ENCODE measurements at regions not wholly inside any gene's neighbourhood (a gene's known extent, or its start where the extent isn't known, plus 50 kb on each side); places are given as distances from the start of the nearest gene placed in this dataset.
"Not testable (repeated sequence)": the region's sequence is repeated elsewhere in the genome, so short reads cannot be mapped to it uniquely, and the experiment has no call there.

GRCh38 chr2:84231478-84231877 lies 227.6 kb downstream of the SUCLG1 start:
- TF ChIP-seq EZH2phosphoT487 (IDR thresholded peaks at IDR 0.05; ENCODE audit: borderline replicate concordance) (no peak), CTCF (conservative IDR thresholded peaks at IDR 0.05; ENCODE audit: low read length) (no peak)
- H3K27me3 ChIP-seq (ENCODE audit: insufficient read depth, low read length, poor library complexity, severe bottlenecking): no peaks in the 10 kb centered on the region
- no peaks in the 10 kb centered on the region for H3K9me3 ChIP-seq (ENCODE audit: insufficient read depth, low read depth, low read length)
- no peak overlapping the region for H3K4me2 ChIP-seq (ENCODE audit: low read depth, low read length, poor library complexity, severe bottlenecking)
- H3K79me2 ChIP-seq (ENCODE audit: insufficient read depth, low read length): no peaks in the 10 kb centered on the region
- H3K4me1 ChIP-seq (ENCODE audit: insufficient read depth, low read length, poor library complexity, severe bottlenecking): no peaks in the 10 kb centered on the region
- no peak overlapping the region for H2AFZ ChIP-seq (ENCODE audit: low read length)
- H3F3A ChIP-seq (ENCODE audit: low read depth): no peaks in the 10 kb centered on the region
- no peak overlapping the region for H3K4me3 ChIP-seq (ENCODE audit: low read length, poor library complexity, severe bottlenecking)
- H4K20me1 ChIP-seq (ENCODE audit: insufficient read depth, low read length, poor library complexity, severe bottlenecking): no peaks in the 10 kb centered on the region
- no peak overlapping the region for H3K9ac ChIP-seq (ENCODE audit: low read depth, low read length, poor library complexity, severe bottlenecking)
- no peaks in the 10 kb centered on the region for H3K36me3 ChIP-seq (ENCODE audit: insufficient read depth, low read length)
- no peaks in the 10 kb centered on the region for H3K9me2 ChIP-seq (replicated peaks; ENCODE audit: low read depth, low read length)

GRCh38 chr2:84224121-84224520 lies 235.0 kb downstream of the SUCLG1 start:
- Histone ChIP-seq H3K27me3 (ENCODE audit: insufficient read depth, low read length, poor library complexity, severe bottlenecking) (no peaks in the 10 kb centered on the region), H3F3A (ENCODE audit: low read depth) (no peaks in the 10 kb centered on the region), H3K4me3 (ENCODE audit: low read length, poor library complexity, severe bottlenecking) (no peak overlapping the region), H4K20me1 (ENCODE audit: insufficient read depth, low read length, poor library complexity, severe bottlenecking) (no peaks in the 10 kb centered on the region), H3K4me1 (ENCODE audit: insufficient read depth, low read length, poor library complexity, severe bottlenecking) (no peaks in the 10 kb centered on the region), H3K36me3 (ENCODE audit: insufficient read depth, low read length) (no peaks in the 10 kb centered on the region), H3K9me2 (replicated peaks; ENCODE audit: low read depth, low read length) (no peaks in the 10 kb centered on the region), H3K4me2 (ENCODE audit: low read depth, low read length, poor library complexity, severe bottlenecking) (no peak overlapping the region), H3K9ac (ENCODE audit: low read depth, low read length, poor library complexity, severe bottlenecking) (no peak overlapping the region), H3K79me2 (ENCODE audit: insufficient read depth, low read length) (no peaks in the 10 kb centered on the region), H3K9me3 (ENCODE audit: insufficient read depth, low read depth, low read length) (no peaks in the 10 kb centered on the region), H2AFZ (ENCODE audit: low read length) (no peak overlapping the region)
- TF ChIP-seq CTCF (conservative IDR thresholded peaks at IDR 0.05; ENCODE audit: low read length) (no peak), EZH2phosphoT487 (IDR thresholded peaks at IDR 0.05; ENCODE audit: borderline replicate concordance) (no peak)

- Histone ChIP-seq H3F3A (ENCODE audit: low read depth) (no peaks in the 10 kb centered on the region), H3K27me3 (ENCODE audit: insufficient read depth, low read length, poor library complexity, severe bottlenecking) (no peaks in the 10 kb centered on the region), H3K9me3 (ENCODE audit: insufficient read depth, low read depth, low read length) (no peaks in the 10 kb centered on the region), H3K36me3 (ENCODE audit: insufficient read depth, low read length) (no peaks in the 10 kb centered on the region), H3K79me2 (ENCODE audit: insufficient read depth, low read length) (no peaks in the 10 kb centered on the region), H3K4me3 (ENCODE audit: low read length, poor library complexity, severe bottlenecking) (no peak overlapping the region), H3K4me1 (ENCODE audit: insufficient read depth, low read length, poor library complexity, severe bottlenecking) (no peaks in the 10 kb centered on the region), H3K9me2 (replicated peaks; ENCODE audit: low read depth, low read length) (no peaks in the 10 kb centered on the region), H3K9ac (ENCODE audit: low read depth, low read length, poor library complexity, severe bottlenecking) (no peak overlapping the region), H3K4me2 (ENCODE audit: low read depth, low read length, poor library complexity, severe bottlenecking) (no peak overlapping the region), H4K20me1 (ENCODE audit: insufficient read depth, low read length, poor library complexity, severe bottlenecking) (no peaks in the 10 kb centered on the region), H2AFZ (ENCODE audit: low read length) (no peak overlapping the region)
- TF ChIP-seq CTCF (conservative IDR thresholded peaks at IDR 0.05; ENCODE audit: low read length): no peak
- no peak for TF ChIP-seq EZH2phosphoT487 (IDR thresholded peaks at IDR 0.05; ENCODE audit: borderline replicate concordance)
Observed at GRCh38 chr2:84223191-84223590, 235.9 kb downstream of the SUCLG1 start.

GRCh38 chr2:84221102-84221501 lies 238.0 kb downstream of the SUCLG1 start:
- not testable (repeated sequence) for H3K27me3 ChIP-seq (ENCODE audit: insufficient read depth, low read length, poor library complexity, severe bottlenecking); H3K9me2 ChIP-seq (replicated peaks; ENCODE audit: low read depth, low read length); H3K36me3 ChIP-seq (ENCODE audit: insufficient read depth, low read length); H2AFZ ChIP-seq (ENCODE audit: low read length); H3K9ac ChIP-seq (ENCODE audit: low read depth, low read length, poor library complexity, severe bottlenecking); H3K4me2 ChIP-seq (ENCODE audit: low read depth, low read length, poor library complexity, severe bottlenecking); H3K4me1 ChIP-seq (ENCODE audit: insufficient read depth, low read length, poor library complexity, severe bottlenecking); H3F3A ChIP-seq (ENCODE audit: low read depth); H3K4me3 ChIP-seq (ENCODE audit: low read length, poor library complexity, severe bottlenecking); H4K20me1 ChIP-seq (ENCODE audit: insufficient read depth, low read length, poor library complexity, severe bottlenecking); H3K9me3 ChIP-seq (ENCODE audit: insufficient read depth, low read depth, low read length); H3K79me2 ChIP-seq (ENCODE audit: insufficient read depth, low read length)

Measured in Loucy (cell line).